ENCODE measurements at regions not wholly inside any gene's neighbourhood (a gene's known extent, or its start where the extent isn't known, plus 50 kb on each side); places are given as distances from the start of the nearest gene placed in this dataset.

- no peak overlapping the region for H3K4me2 ChIP-seq (ENCODE audit: low read length)
- H3K79me2 ChIP-seq (ENCODE audit: low read length), result no peaks in the 10 kb centered on the region
- no peak overlapping the region for H3K4me3 ChIP-seq (ENCODE audit: low read length)
- H3K27ac ChIP-seq (ENCODE audit: low read length), result no peak overlapping the region
- H3K27me3 ChIP-seq (ENCODE audit: low read depth, low read length), result no peaks in the 10 kb centered on the region
- no peak for TF ChIP-seq EZH2phosphoT487 (IDR thresholded peaks at IDR 0.05; ENCODE audit: low read depth)
- TF ChIP-seq CTCF (IDR thresholded peaks at IDR 0.05; ENCODE audit: low read depth, low read length), result no peak
- no peaks in the 10 kb centered on the region for H3K36me3 ChIP-seq (replicated peaks; ENCODE audit: low read depth, low read length)
- H3K9ac ChIP-seq (ENCODE audit: low read length), result no peak overlapping the region
- no peaks in the 10 kb centered on the region for H3K4me1 ChIP-seq (ENCODE audit: low read length)
- H4K20me1 ChIP-seq (ENCODE audit: insufficient read depth, low read length), result no peaks in the 10 kb centered on the region
- no peak overlapping the region for H2AFZ ChIP-seq (ENCODE audit: low read depth, low read length)
- no peaks in the 10 kb centered on the region for H3K9me3 ChIP-seq (ENCODE audit: insufficient read depth, low read length)
These were observed 419.8 kb upstream of the LRRC4C start for GRCh38 chr11:41879214-41879613.

- H3K27ac ChIP-seq (ENCODE audit: low read length), result no peak overlapping the region
- H3K4me3 ChIP-seq (ENCODE audit: low read length), result no peak overlapping the region
- no peak overlapping the region for H3K4me2 ChIP-seq (ENCODE audit: low read length)
- TF ChIP-seq EZH2phosphoT487 (IDR thresholded peaks at IDR 0.05; ENCODE audit: low read depth), result no peak
- TF ChIP-seq CTCF (IDR thresholded peaks at IDR 0.05; ENCODE audit: low read depth, low read length), result no peak
- no peak overlapping the region for H3K9ac ChIP-seq (ENCODE audit: low read length)
- H3K27me3 ChIP-seq (ENCODE audit: low read depth, low read length), result no peaks in the 10 kb centered on the region
- peaks cover 6% of the 10 kb centered on the region; the same call in 1 of the 2 replicates for H3K4me1 ChIP-seq (ENCODE audit: low read length)
- H3K79me2 ChIP-seq (ENCODE audit: low read length), result no peaks in the 10 kb centered on the region
- no peak overlapping the region for H2AFZ ChIP-seq (ENCODE audit: low read depth, low read length)
- H3K36me3 ChIP-seq (replicated peaks; ENCODE audit: low read depth, low read length), result no peaks in the 10 kb centered on the region
- H3K9me3 ChIP-seq (ENCODE audit: insufficient read depth, low read length), result no peaks in the 10 kb centered on the region
- no peaks in the 10 kb centered on the region for H4K20me1 ChIP-seq (ENCODE audit: insufficient read depth, low read length)
These were observed 435.6 kb upstream of the LRRC4C start for GRCh38 chr11:41895081-41895480.

- no peaks in the 10 kb centered on the region for H3K79me2 ChIP-seq (ENCODE audit: low read length)
- no peak overlapping the region for H3K4me2 ChIP-seq (ENCODE audit: low read length)
- no peaks in the 10 kb centered on the region for H4K20me1 ChIP-seq (ENCODE audit: insufficient read depth, low read length)
- H3K36me3 ChIP-seq (replicated peaks; ENCODE audit: low read depth, low read length), result no peaks in the 10 kb centered on the region
- no peak overlapping the region for H2AFZ ChIP-seq (ENCODE audit: low read depth, low read length)
- no peaks in the 10 kb centered on the region for H3K27me3 ChIP-seq (ENCODE audit: low read depth, low read length)
- H3K9me3 ChIP-seq (ENCODE audit: insufficient read depth, low read length), result no peaks in the 10 kb centered on the region
- no peak overlapping the region for H3K4me3 ChIP-seq (ENCODE audit: low read length)
- TF ChIP-seq EZH2phosphoT487 (IDR thresholded peaks at IDR 0.05; ENCODE audit: low read depth), result no peak
- TF ChIP-seq CTCF (IDR thresholded peaks at IDR 0.05; ENCODE audit: low read depth, low read length), result no peak
- H3K4me1 ChIP-seq (ENCODE audit: low read length), result no peaks in the 10 kb centered on the region
- no peak overlapping the region for H3K27ac ChIP-seq (ENCODE audit: low read length)
- H3K9ac ChIP-seq (ENCODE audit: low read length), result no peak overlapping the region
These were observed 438.5 kb upstream of the LRRC4C start for GRCh38 chr11:41897991-41898390.

GRCh38 chr11:41917900-41918299 is 458.4 kb upstream of the LRRC4C start:
- peaks cover 5% of the 10 kb centered on the region; the same call in 1 of the 2 replicates for H3K9me3 ChIP-seq (ENCODE audit: insufficient read depth, low read length)
- H3K4me3 ChIP-seq (ENCODE audit: low read length), result no peak overlapping the region
- no peak overlapping the region for H3K27ac ChIP-seq (ENCODE audit: low read length)
- H3K4me2 ChIP-seq (ENCODE audit: low read length), result no peak overlapping the region
- H2AFZ ChIP-seq (ENCODE audit: low read depth, low read length), result no peak overlapping the region
- H4K20me1 ChIP-seq (ENCODE audit: insufficient read depth, low read length), result no peaks in the 10 kb centered on the region
- TF ChIP-seq CTCF (IDR thresholded peaks at IDR 0.05; ENCODE audit: low read depth, low read length) (no peak), EZH2phosphoT487 (IDR thresholded peaks at IDR 0.05; ENCODE audit: low read depth) (no peak)
- H3K27me3 ChIP-seq (ENCODE audit: low read depth, low read length), result no peaks in the 10 kb centered on the region
- H3K4me1 ChIP-seq (ENCODE audit: low read length), result peaks cover 8% of the 10 kb centered on the region
- no peak overlapping the region for H3K9ac ChIP-seq (ENCODE audit: low read length)
- H3K36me3 ChIP-seq (replicated peaks; ENCODE audit: low read depth, low read length), result no peaks in the 10 kb centered on the region
- H3K79me2 ChIP-seq (ENCODE audit: low read length), result no peaks in the 10 kb centered on the region

Data from OCI-LY3 (cell line).